Endothelial cell of umbilical vein (primary cell): ENCODE measurements at regions not wholly inside any gene's neighbourhood (a gene's known extent, or its start where the extent isn't known, plus 50 kb on each side); places are given as distances from the start of the nearest gene placed in this dataset.

Experiments
- BruUV-seq: library from RNA; stranded (reverse); fragments of 400-500 nt; replicated peaks from 2 replicates; lab custom pipeline; 2021; lab: Mats Ljungman, UMichigan
- CTCF ChIA-PET: fragments of 300-600, 350-600 bp; sonication (Branson Sonifier 250); formaldehyde crosslinking; loops from one replicate; lab custom pipeline; 2021; ENCODE audit warnings: antibody characterized with exemption, inconsistent platforms; lab: Charles Lee
- POLR2A ChIA-PET: fragments of 300-600, 350-600 bp; sonication (Branson Sonifier 250); formaldehyde crosslinking; loops from one replicate; lab custom pipeline; 2021; ENCODE audit warnings: antibody characterized with exemption, inconsistent platforms; lab: Charles Lee
- DNase-seq: peaks from one replicate; pipeline ENCODE4 v3.0.0-alpha.2; 2011; ENCODE audit warnings: low read depth, low spot score
- FAIRE-seq: peaks from 2 replicates; lab custom pipeline; 2011; peaks lifted over from hg19 to GRCh38; lab: Jason Lieb, UNC
- H2AFZ ChIP-seq: 2 replicates; pipeline ENCODE4 v1.6.0; 2012; ENCODE audit warnings: low read depth, low read length, control low read depth, inconsistent platforms
- H3K27ac ChIP-seq: 2 replicates; pipeline ENCODE4 v1.5.1; 2011; ENCODE audit warnings: low read depth, mild to moderate bottlenecking, control low read depth, low read length, moderate library complexity; ENCODE audit not compliant: insufficient read depth
- H3K27me3 ChIP-seq, 2 experiments: 2 replicates each; pipeline versions ENCODE4 v1.6.0 to v1.6.1; 2011; ENCODE audit warnings: low read length in 2 of 2, mixed read lengths in 1 of 2; ENCODE audit not compliant: control insufficient read depth in 2 of 2, insufficient read depth in 2 of 2
- H3K36me3 ChIP-seq, 2 experiments: 2 replicates in 1 of 2; 3 replicates in 1 of 2; pipeline ENCODE4 v1.5.1; 2011; ENCODE audit warnings: low read length in 2 of 2, mild to moderate bottlenecking in 1 of 2, moderate library complexity in 1 of 2; ENCODE audit not compliant: control insufficient read depth in 2 of 2, insufficient read depth in 2 of 2; ENCODE audit errors: extremely low read depth in 1 of 2
- H3K4me1 ChIP-seq: 3 replicates; pipeline ENCODE4 v1.5.1; 2011; ENCODE audit warnings: mild to moderate bottlenecking, low read length; ENCODE audit not compliant: control insufficient read depth, insufficient read depth; ENCODE audit errors: extremely low read depth
- H3K4me2 ChIP-seq: 2 replicates; pipeline ENCODE4 v1.6.1; 2011; ENCODE audit warnings: low read length, control low read depth, mixed read lengths; ENCODE audit not compliant: insufficient read depth
- H3K4me3 ChIP-seq, 3 experiments: fragments of 200-600 bp in 1 of 3; sonication (generic), shearing (Covaris generic) in 1 of 3; replicated peaks in 1 of 3; 2 replicates each; pipeline ENCODE4 v1.5.1; 2011 to 2016; ENCODE audit warnings: control low read depth in 3 of 3, low read length in 3 of 3, mild to moderate bottlenecking in 2 of 3, inconsistent platforms in 1 of 3, low read depth in 1 of 3, moderate library complexity in 1 of 3; ENCODE audit not compliant: insufficient read depth in 1 of 3
- H3K79me2 ChIP-seq: 2 replicates; pipeline ENCODE4 v1.6.0; 2012; ENCODE audit warnings: low read length, inconsistent platforms; ENCODE audit not compliant: control insufficient read depth, insufficient read depth
- H3K9ac ChIP-seq: replicated peaks from 2 replicates; pipeline ENCODE3; 2011; ENCODE audit warnings: low read length, control low read depth; ENCODE audit not compliant: insufficient read depth; ENCODE audit errors: extremely low read depth
- H3K9me1 ChIP-seq: replicated peaks from 3 replicates; pipeline ENCODE4 v1.6.0; 2011; ENCODE audit warnings: mild to moderate bottlenecking, low read length; ENCODE audit not compliant: control insufficient read depth, insufficient read depth; ENCODE audit errors: extremely low read depth
- H3K9me3 ChIP-seq: replicated peaks from 2 replicates; pipeline ENCODE4 v1.5.1; 2012; ENCODE audit warnings: low read length, inconsistent platforms; ENCODE audit not compliant: control insufficient read depth, insufficient read depth
- H4K20me1 ChIP-seq: replicated peaks from 2 replicates; pipeline ENCODE3; 2011; ENCODE audit warnings: mild to moderate bottlenecking, low read length; ENCODE audit not compliant: control insufficient read depth, insufficient read depth; ENCODE audit errors: extremely low read depth
- CTCF ChIP-seq, 2 donors: IDR thresholded peaks; 1 replicate in 1 of 2; 2 replicates in 1 of 2; pipeline ENCODE4 v1.5.1; 2011; ENCODE audit warnings: low read length in 2 of 2, mild to moderate bottlenecking in 2 of 2, moderate library complexity in 2 of 2, control low read depth in 1 of 2, inconsistent platforms in 1 of 2, low read depth in 1 of 2; ENCODE audit not compliant: insufficient read depth in 1 of 2; ENCODE audit errors: extremely low read depth in 1 of 2
- EZH2 ChIP-seq: IDR thresholded peaks from 2 replicates; pipeline ENCODE4 v1.6.1; 2012; ENCODE audit warnings: borderline replicate concordance, low read depth, mild to moderate bottlenecking, moderate library complexity, low read length, inconsistent platforms; ENCODE audit not compliant: severe bottlenecking
- FOS ChIP-seq: IDR thresholded peaks from 2 replicates; pipeline ENCODE4 v1.6.1; 2011; ENCODE audit warnings: mild to moderate bottlenecking, low read length, moderate library complexity, borderline replicate concordance; ENCODE audit not compliant: insufficient read depth
- GATA2 ChIP-seq: IDR thresholded peaks from 2 replicates; pipeline ENCODE4 v1.7.0; 2011; ENCODE audit warnings: low read depth, mild to moderate bottlenecking, moderate library complexity, mixed read lengths, low read length; ENCODE audit not compliant: insufficient read length, insufficient read depth
- JUN ChIP-seq: IDR thresholded peaks from 2 replicates; pipeline ENCODE4 v1.6.1; 2011; ENCODE audit warnings: borderline replicate concordance, low read depth; ENCODE audit not compliant: insufficient read length, insufficient read depth
- MYC ChIP-seq: IDR thresholded peaks from one replicate; pipeline ENCODE4 v1.6.1; 2011; ENCODE audit warnings: mild to moderate bottlenecking, low read depth, low read length
- POLR2A ChIP-seq: IDR thresholded peaks from 2 replicates; pipeline ENCODE4 v1.6.1; 2012; ENCODE audit warnings: low read depth, mild to moderate bottlenecking, control low read depth, low read length
- POLR2AphosphoS5 ChIP-seq: IDR thresholded peaks from 2 replicates; pipeline ENCODE4 v1.6.1; 2012; ENCODE audit warnings: low read depth, mild to moderate bottlenecking, control low read depth, low read length, moderate library complexity; ENCODE audit not compliant: insufficient read depth
- dilution Hi-C: fragments of 300-500 bp; cut with MboI; formaldehyde crosslinking; loops from one replicate; pipeline ENCODE4 v1.15.0; 2019; ENCODE audit warnings: low sequenced_read_pairs; ENCODE audit not compliant: extremely low pct_ligation_motif_present
- intact Hi-C: fragments of 100-400 bp; cut with micrococcal nuclease; formaldehyde crosslinking; loops from one replicate; pipeline ENCODE4 v1.10.0; 2022
- TF ChIP-seq, protein P1 (sequence below): IDR thresholded peaks from 2 replicates; pipeline ENCODE4 v1.6.1; 2011; ENCODE audit not compliant: insufficient read depth, insufficient read length

DNA sequence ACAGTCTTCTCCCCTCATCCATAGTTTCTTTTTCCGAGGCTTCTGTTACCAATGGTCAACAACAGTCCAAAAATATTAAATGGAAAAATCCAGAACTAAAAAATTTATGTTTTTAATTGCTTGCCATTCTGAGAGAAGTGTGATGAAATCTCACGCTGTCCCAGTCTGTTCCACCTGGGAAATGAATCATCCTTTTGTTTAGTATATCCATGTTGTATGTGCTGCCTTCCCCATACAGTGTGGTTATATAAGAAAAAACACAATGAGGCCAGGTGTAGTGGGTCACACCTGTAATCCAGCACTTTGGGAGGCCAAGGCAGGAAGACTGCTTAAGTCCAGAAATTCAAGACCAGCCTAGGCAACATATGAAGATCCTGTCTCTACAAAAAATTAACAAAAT is 161.6 kb downstream of the CHIC2 start:
- ChIA-PET CTCF (interaction anchor here (0.9 to 1.7 kb wide), 3 partner anchors 325 to 331 kb away, joined by 4 read pairs; no protein-coding TSS in a partner anchor), POLR2A (no interaction called here)
- Histone ChIP-seq H4K20me1 (no peaks in the 10 kb centered on the region), H3K4me2 (no peak overlapping the region), H3K36me3 (no peaks in the 10 kb centered on the region), H3K27me3 (peaks cover 34 to 36% of the 10 kb centered on the region in 2 experiments), H3K4me1 (no peaks in the 10 kb centered on the region), H3K9me1 (no peaks in the 10 kb centered on the region), H3K9ac (no peak overlapping the region), H2AFZ (no peak overlapping the region), H3K27ac (no peak overlapping the region), H3K9me3 (no peaks in the 10 kb centered on the region), H3K4me3 (no peak overlapping the region), H3K79me2 (no peaks in the 10 kb centered on the region)
- FAIRE-seq (no peak), DNase-seq (no peak)
- dilution Hi-C loops (no loop called here), intact Hi-C loops (no loop called here)
- BruUV-seq, result no TSS peak
- TF ChIP-seq CTCF (IDR thresholded peaks at IDR 0.05; ENCODE audit: extremely low read depth in 1 of 2, insufficient read depth in 1 of 2, low read depth in 1 of 2, low read length in 2 of 2) (no peak), EZH2 (no peak), FOS (no peak), MYC (no peak), JUN (no peak)

DNA sequence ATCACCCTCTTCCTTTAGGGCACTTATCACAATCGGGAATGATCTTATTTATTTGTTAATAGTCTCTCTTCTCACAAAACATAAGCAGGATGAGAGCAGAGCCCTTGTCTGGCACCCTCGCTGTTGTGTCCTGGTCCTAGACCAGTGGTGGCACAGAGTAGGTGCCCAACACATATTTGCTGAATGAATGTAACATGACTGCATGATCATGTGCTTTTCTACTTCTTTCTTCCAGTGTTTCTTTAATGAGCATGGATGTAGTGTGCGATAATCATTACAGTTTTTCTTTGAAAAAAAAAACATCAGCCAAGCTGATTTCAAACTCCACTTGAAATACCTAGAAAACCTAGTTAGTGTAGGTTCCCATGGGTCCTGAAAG is 164.1 kb downstream of the CHIC2 start:
- Histone ChIP-seq H3K9me1 (no peaks in the 10 kb centered on the region), H3K36me3 (no peaks in the 10 kb centered on the region), H3K79me2 (no peaks in the 10 kb centered on the region), H3K4me3 (no peak overlapping the region), H3K9ac (no peak overlapping the region), H4K20me1 (no peaks in the 10 kb centered on the region), H3K9me3 (no peaks in the 10 kb centered on the region), H2AFZ (no peak overlapping the region), H3K27me3 (peaks cover 21 to 22% of the 10 kb centered on the region in 2 experiments), H3K4me1 (no peaks in the 10 kb centered on the region), H3K27ac (no peak overlapping the region), H3K4me2 (no peak overlapping the region)
- dilution Hi-C loops, result no loop called here
- intact Hi-C loops, result no loop called here
- CTCF ChIA-PET, result interaction anchor here (0.7 kb wide), 1 partner anchor 884 kb away, joined by 3 read pairs; no protein-coding TSS in a partner anchor
- DNase-seq (no peak), FAIRE-seq (no peak)
- TF ChIP-seq POLR2A (no peak), GATA2 (no peak), MYC (no peak), POLR2AphosphoS5 (no peak), FOS (no peak), CTCF (IDR thresholded peaks at IDR 0.05; ENCODE audit: extremely low read depth in 1 of 2, insufficient read depth in 1 of 2, low read depth in 1 of 2, low read length in 2 of 2) (no peak), JUN (no peak), EZH2 (no peak)
- TF ChIP-seq, protein P1, sequence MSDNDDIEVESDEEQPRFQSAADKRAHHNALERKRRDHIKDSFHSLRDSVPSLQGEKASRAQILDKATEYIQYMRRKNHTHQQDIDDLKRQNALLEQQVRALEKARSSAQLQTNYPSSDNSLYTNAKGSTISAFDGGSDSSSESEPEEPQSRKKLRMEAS, result no peak
- no TSS peak for BruUV-seq
- POLR2A ChIA-PET, result no interaction called here
